ENCODE measurements at regions not wholly inside any gene's neighbourhood (a gene's known extent, or its start where the extent isn't known, plus 50 kb on each side); places are given as distances from the start of the nearest gene placed in this dataset.

DNA sequence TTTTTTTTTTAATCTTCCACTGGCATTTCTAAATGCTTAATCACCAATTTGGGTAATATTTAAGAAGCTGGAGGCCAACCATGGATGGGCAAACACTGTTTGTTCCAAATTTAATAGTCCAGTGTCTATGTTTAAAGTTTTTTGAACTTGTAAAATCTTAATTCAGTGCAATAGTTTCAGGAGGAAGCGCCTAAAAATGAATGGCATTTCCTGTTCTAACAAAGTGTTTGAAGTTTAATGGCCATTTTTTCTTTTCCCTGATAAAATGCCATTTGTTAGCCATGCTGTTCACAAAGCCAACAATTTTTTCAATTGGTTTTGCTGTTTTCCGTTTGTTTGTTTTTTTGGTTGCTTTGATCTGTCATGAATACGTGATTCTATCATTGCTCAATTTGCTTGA lies 552.1 kb downstream of the LMO4 start:
- Histone ChIP-seq H3K36me3 (no peaks in the 10 kb centered on the region), H3K27ac (no peak overlapping the region), H3K4me3 (no peak overlapping the region), H3K4me1 (peaks cover 3 to 4% (median 4%) of the 10 kb centered on the region in 4 donors), H3K9me3 (no peaks in the 10 kb centered on the region), H3K27me3 (no peaks in the 10 kb centered on the region)
- 82 to 86% methylated on average over 3 of the region's 3 CpGs for WGBS, 2 donors (ENCODE audit: low coverage in 1 of 2)
- TF ChIP-seq POLR2A (IDR thresholded peaks at IDR 0.05) (no peak), POLR2AphosphoS5 (IDR thresholded peaks at IDR 0.05) (no peak), EP300 (IDR thresholded peaks at IDR 0.05; ENCODE audit: low read depth) (no peak)
- TF ChIP-seq, protein P1, sequence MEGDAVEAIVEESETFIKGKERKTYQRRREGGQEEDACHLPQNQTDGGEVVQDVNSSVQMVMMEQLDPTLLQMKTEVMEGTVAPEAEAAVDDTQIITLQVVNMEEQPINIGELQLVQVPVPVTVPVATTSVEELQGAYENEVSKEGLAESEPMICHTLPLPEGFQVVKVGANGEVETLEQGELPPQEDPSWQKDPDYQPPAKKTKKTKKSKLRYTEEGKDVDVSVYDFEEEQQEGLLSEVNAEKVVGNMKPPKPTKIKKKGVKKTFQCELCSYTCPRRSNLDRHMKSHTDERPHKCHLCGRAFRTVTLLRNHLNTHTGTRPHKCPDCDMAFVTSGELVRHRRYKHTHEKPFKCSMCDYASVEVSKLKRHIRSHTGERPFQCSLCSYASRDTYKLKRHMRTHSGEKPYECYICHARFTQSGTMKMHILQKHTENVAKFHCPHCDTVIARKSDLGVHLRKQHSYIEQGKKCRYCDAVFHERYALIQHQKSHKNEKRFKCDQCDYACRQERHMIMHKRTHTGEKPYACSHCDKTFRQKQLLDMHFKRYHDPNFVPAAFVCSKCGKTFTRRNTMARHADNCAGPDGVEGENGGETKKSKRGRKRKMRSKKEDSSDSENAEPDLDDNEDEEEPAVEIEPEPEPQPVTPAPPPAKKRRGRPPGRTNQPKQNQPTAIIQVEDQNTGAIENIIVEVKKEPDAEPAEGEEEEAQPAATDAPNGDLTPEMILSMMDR (IDR thresholded peaks at IDR 0.05), result no peak
- in situ Hi-C loops (cut with MboI; ENCODE audit: low pct_ligation_motif_present in 1 of 4, low pct_unique_long_range_greater_than_20kb in 1 of 4, low sequenced_read_pairs in 3 of 4), result no loop called here
- no peak for DNase-seq
- intact Hi-C loops (cut with DNase I; ENCODE audit: low total_unique reads), result no loop called here

- DNase-seq, result no peak
- TF ChIP-seq EP300 (IDR thresholded peaks at IDR 0.05; ENCODE audit: low read depth) (no peak), POLR2A (IDR thresholded peaks at IDR 0.05) (no peak), POLR2AphosphoS5 (IDR thresholded peaks at IDR 0.05) (no peak)
- TF ChIP-seq, protein P1 (IDR thresholded peaks at IDR 0.05), result no peak
- H3K4me3 ChIP-seq, result no peak overlapping the region
- no peaks in the 10 kb centered on the region for H3K9me3 ChIP-seq
- in situ Hi-C loops (cut with MboI; ENCODE audit: low pct_ligation_motif_present in 1 of 4, low pct_unique_long_range_greater_than_20kb in 1 of 4, low sequenced_read_pairs in 3 of 4), result no loop called here
- no peak overlapping the region for H3K27ac ChIP-seq
- no peaks in the 10 kb centered on the region for H3K27me3 ChIP-seq
- peaks cover 11 to 25% (median 14%) of the 10 kb centered on the region in 4 donors for H3K4me1 ChIP-seq
- no peaks in the 10 kb centered on the region for H3K36me3 ChIP-seq
- 89 to 94% methylated on average over 4 of the region's 4 CpGs for WGBS, 2 donors (ENCODE audit: low coverage in 1 of 2)
- intact Hi-C loops (cut with DNase I; ENCODE audit: low total_unique reads), result no loop called here
Measured at GRCh38 chr1:87883906-87884305, 555.2 kb downstream of the LMO4 start.

- TF ChIP-seq, protein P1 (IDR thresholded peaks at IDR 0.05), result no peak
- TF ChIP-seq EP300 (IDR thresholded peaks at IDR 0.05; ENCODE audit: low read depth) (no peak), POLR2A (IDR thresholded peaks at IDR 0.05) (no peak), POLR2AphosphoS5 (IDR thresholded peaks at IDR 0.05) (no peak)
- 93% methylated on average over 7 of the region's 7 CpGs for WGBS, 2 donors (ENCODE audit: low coverage in 1 of 2)
- no peaks in the 10 kb centered on the region for H3K27me3 ChIP-seq
- no peak for DNase-seq
- no peaks in the 10 kb centered on the region for H3K9me3 ChIP-seq
- H3K27ac ChIP-seq, result no peak overlapping the region
- H3K4me1 ChIP-seq, result peaks cover 11 to 25% (median 14%) of the 10 kb centered on the region in 4 donors
- intact Hi-C loops (cut with DNase I; ENCODE audit: low total_unique reads) (no loop called here), in situ Hi-C loops (cut with MboI; ENCODE audit: low pct_ligation_motif_present in 1 of 4, low pct_unique_long_range_greater_than_20kb in 1 of 4, low sequenced_read_pairs in 3 of 4) (no loop called here)
- no peaks in the 10 kb centered on the region for H3K36me3 ChIP-seq
- no peak overlapping the region for H3K4me3 ChIP-seq
Measured at GRCh38 chr1:87884581-87884980, 555.9 kb downstream of the LMO4 start.

DNA sequence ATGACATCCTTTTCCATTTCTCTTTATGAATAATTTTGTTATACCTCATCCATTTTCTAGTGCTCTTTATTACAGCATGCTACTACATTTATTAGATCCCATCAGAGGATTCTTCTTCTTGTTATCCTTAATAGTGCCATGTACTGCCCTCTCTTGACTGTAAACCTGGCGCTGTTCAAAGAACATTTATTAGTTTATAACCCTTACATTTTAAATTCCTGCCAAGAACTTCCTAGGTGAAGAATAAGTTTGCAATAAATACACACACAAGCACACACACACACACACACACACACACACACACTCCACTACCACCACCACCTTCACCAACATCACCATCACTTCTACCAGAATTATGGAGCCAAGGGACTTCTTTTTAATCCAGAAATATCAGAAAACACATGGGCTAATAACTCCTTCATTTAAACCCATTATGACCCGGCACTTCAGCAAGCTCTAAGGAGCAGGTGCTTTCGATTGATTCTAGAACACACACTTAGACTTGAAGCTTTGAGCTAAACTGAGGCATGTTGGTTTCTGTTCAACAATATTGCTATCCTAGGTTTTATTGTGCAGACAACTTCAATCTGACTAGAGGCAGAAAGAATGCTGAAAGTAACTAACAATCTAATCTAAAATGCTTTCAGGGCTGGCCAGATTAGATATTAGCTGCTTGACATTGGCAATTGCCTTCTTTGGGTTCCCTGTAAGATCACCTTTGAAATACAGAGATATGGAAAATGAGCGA lies 556.8 kb downstream of the LMO4 start:
- DNase-seq, result no peak
- Histone ChIP-seq H3K9me3 (no peaks in the 10 kb centered on the region), H3K27ac (no peak overlapping the region), H3K4me1 (peaks cover 11 to 25% (median 14%) of the 10 kb centered on the region in 4 donors), H3K27me3 (no peaks in the 10 kb centered on the region), H3K4me3 (no peak overlapping the region), H3K36me3 (no peaks in the 10 kb centered on the region)
- in situ Hi-C loops (cut with MboI; ENCODE audit: low pct_ligation_motif_present in 1 of 4, low pct_unique_long_range_greater_than_20kb in 1 of 4, low sequenced_read_pairs in 3 of 4), result no loop called here
- TF ChIP-seq EP300 (IDR thresholded peaks at IDR 0.05; ENCODE audit: low read depth) (no peak), POLR2A (IDR thresholded peaks at IDR 0.05) (no peak), POLR2AphosphoS5 (IDR thresholded peaks at IDR 0.05) (no peak)
- TF ChIP-seq, protein P1 (IDR thresholded peaks at IDR 0.05), result no peak
- 34 to 58% methylated on average over 2 to 4 of the region's 4 CpGs for WGBS, 2 donors (ENCODE audit: low coverage in 1 of 2)
- intact Hi-C loops (cut with DNase I; ENCODE audit: low total_unique reads), result no loop called here
